ES-I3 (cell line): ENCODE measurements at regions not wholly inside any gene's neighbourhood (a gene's known extent, or its start where the extent isn't known, plus 50 kb on each side); places are given as distances from the start of the nearest gene placed in this dataset.
"Not testable (repeated sequence)": the region's sequence is repeated elsewhere in the genome, so short reads cannot be mapped to it uniquely, and the experiment has no call there.

Experiments
- H3K36me3 ChIP-seq: 2 replicates; pipeline ENCODE4 v1.6.1; 2013; ENCODE audit warnings: mild to moderate bottlenecking, low read length, control low read depth, moderate library complexity; ENCODE audit not compliant: insufficient read depth
- H3K4me1 ChIP-seq: 2 replicates; pipeline ENCODE4 v1.6.1; 2013; ENCODE audit warnings: mild to moderate bottlenecking, control low read depth, low read length; ENCODE audit not compliant: insufficient read depth
- H3K9ac ChIP-seq: 2 replicates; pipeline ENCODE4 v1.6.1; 2013; ENCODE audit warnings: low read depth, mild to moderate bottlenecking, low read length, moderate library complexity
- H3K9me3 ChIP-seq: 2 replicates; pipeline ENCODE4 v1.6.1; 2013; ENCODE audit warnings: mild to moderate bottlenecking, low read length, moderate library complexity; ENCODE audit not compliant: control insufficient read depth, insufficient read depth

GRCh38 chr20:51287628-51288413 lies 254.7 kb downstream of the NFATC2 start:
- Histone ChIP-seq H3K9ac (no peak overlapping the region), H3K36me3 (no peaks in the 10 kb centered on the region), H3K9me3 (no peaks in the 10 kb centered on the region; the same call in 1 of the 2 replicates), H3K4me1 (no peaks in the 10 kb centered on the region)

DNA sequence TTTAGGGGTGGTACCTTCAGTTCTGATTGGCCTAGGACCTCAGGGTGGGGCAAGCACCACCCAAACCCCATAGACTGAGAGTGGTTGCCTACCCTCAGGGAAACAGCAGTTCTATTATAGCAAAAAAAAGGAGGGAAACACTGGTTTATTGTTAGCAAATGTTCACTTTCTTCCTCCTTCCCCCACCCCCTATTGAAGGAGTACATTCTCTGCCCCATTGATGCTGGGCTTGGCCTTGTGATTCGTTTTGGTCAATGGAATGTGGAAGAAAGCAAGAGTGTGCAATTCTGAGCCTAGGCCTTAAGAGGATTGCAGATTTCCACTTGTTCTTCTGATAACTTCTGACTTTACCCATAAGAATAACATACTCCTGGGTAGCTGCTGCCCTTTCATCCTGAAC lies 255.8 kb downstream of the NFATC2 start:
- Histone ChIP-seq H3K9me3 (no peaks in the 10 kb centered on the region; the same call in 1 of the 2 replicates), H3K36me3 (no peaks in the 10 kb centered on the region), H3K9ac (no peak overlapping the region), H3K4me1 (no peaks in the 10 kb centered on the region)

GRCh38 chr20:51285684-51286083 lies 256.8 kb downstream of the NFATC2 start:
- Histone ChIP-seq H3K36me3 (no peaks in the 10 kb centered on the region), H3K9me3 (no peaks in the 10 kb centered on the region; the same call in 1 of the 2 replicates), H3K4me1 (no peaks in the 10 kb centered on the region), H3K9ac (no peak overlapping the region)

DNA sequence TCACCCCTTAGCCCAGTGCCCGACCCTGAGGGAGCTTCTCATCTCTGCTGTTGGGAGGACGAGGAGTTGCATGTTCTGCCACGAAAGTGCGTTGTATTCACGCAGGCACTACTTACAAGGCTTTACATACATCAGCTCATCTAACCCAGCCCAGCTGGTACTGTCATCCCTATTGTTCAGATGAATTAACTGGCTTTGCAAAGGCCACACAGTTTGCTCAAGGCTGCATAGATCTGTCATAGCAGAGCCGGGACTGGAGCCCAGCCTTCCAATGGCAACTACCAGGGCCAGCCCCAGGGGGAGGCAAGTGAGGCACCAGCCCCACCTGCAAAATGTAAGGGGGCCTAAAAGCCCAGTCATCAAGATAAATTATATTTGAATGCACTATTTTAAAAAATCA lies 257.6 kb downstream of the NFATC2 start:
- no peak overlapping the region for H3K9ac ChIP-seq
- H3K4me1 ChIP-seq, result no peaks in the 10 kb centered on the region

GRCh38 chr20:51284176-51284575 lies 258.3 kb downstream of the NFATC2 start:
- no peaks in the 10 kb centered on the region for H3K4me1 ChIP-seq
- H3K36me3 ChIP-seq, result no peaks in the 10 kb centered on the region
- H3K9me3 ChIP-seq, result no peaks in the 10 kb centered on the region; the same call in 1 of the 2 replicates
- H3K9ac ChIP-seq, result no peak overlapping the region

More for the DNA sequence above, 257.6 kb downstream of the NFATC2 start:
- Histone ChIP-seq H3K36me3 (no peaks in the 10 kb centered on the region), H3K9me3 (no peaks in the 10 kb centered on the region; the same call in 1 of the 2 replicates)

DNA sequence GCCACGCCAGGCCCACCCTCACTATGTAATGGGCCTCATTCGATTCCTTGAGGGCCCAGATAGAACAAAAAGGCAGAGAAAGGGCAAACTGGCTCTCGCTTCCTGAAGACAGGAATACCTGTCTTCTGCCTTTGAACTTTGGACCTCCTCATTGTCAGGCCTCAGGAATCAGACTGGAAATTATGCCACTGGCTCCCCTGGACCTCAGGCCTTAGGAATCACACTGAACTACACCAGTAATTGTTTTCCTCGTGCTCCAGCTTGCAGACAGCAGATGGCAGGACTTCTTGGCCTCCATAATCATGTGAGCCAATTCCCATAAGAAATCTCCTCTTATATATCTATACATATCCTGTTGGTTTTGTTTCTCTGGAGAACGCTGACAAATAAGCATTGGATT lies 258.6 kb upstream of the KCNG1 start:
- H3K9me3 ChIP-seq, result no peaks in the 10 kb centered on the region
- H3K4me1 ChIP-seq, result no peaks in the 10 kb centered on the region
- H3K36me3 ChIP-seq, result no peaks in the 10 kb centered on the region; the same call in 1 of the 2 replicates
- no peak overlapping the region for H3K9ac ChIP-seq

- Histone ChIP-seq H3K36me3 (no peaks in the 10 kb centered on the region; the same call in 1 of the 2 replicates), H3K9ac (no peak overlapping the region), H3K4me1 (no peaks in the 10 kb centered on the region), H3K9me3 (no peaks in the 10 kb centered on the region)
These were observed 257.1 kb upstream of the KCNG1 start for GRCh38 chr20:51280047-51280446.

- Histone ChIP-seq H3K9ac (no peak overlapping the region), H3K4me1 (no peaks in the 10 kb centered on the region), H3K9me3 (no peaks in the 10 kb centered on the region), H3K36me3 (no peaks in the 10 kb centered on the region; the same call in 1 of the 2 replicates)
These were observed 255.1 kb upstream of the KCNG1 start for GRCh38 chr20:51277961-51278360.

- Histone ChIP-seq H3K9ac (no peak overlapping the region), H3K4me1 (no peaks in the 10 kb centered on the region), H3K9me3 (no peaks in the 10 kb centered on the region), H3K36me3 (no peaks in the 10 kb centered on the region; the same call in 1 of the 2 replicates)
These were observed 253.4 kb upstream of the KCNG1 start for GRCh38 chr20:51276296-51276695.

- no peaks in the 10 kb centered on the region for H3K4me1 ChIP-seq
- no peaks in the 10 kb centered on the region; the same call in 1 of the 2 replicates for H3K36me3 ChIP-seq
- no peaks in the 10 kb centered on the region for H3K9me3 ChIP-seq
- H3K9ac ChIP-seq, result no peak overlapping the region
These were observed 252.9 kb upstream of the KCNG1 start for GRCh38 chr20:51275826-51276225.

DNA sequence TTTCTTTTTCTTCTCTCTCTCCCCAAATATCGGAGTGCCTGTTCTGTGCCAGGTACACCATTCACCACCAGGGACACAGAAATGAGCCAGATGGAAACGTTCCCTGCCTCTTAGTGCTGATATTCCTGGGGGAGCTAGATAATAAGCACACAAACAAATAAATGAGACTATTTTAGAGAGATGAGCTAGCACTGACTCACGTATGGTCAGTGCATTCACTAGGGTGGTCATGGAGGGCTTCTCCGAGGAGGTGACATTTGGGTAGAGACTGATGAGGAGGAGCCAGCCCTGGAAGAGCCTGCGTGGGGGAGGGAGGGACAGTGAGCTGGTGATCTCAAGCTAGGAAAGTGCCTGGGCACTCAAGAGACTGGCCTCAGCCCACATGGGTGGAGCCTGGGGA lies 252.3 kb upstream of the KCNG1 start:
- no peaks in the 10 kb centered on the region for H3K4me1 ChIP-seq
- no peaks in the 10 kb centered on the region; the same call in 1 of the 2 replicates for H3K36me3 ChIP-seq
- H3K9me3 ChIP-seq, result no peaks in the 10 kb centered on the region; the same call in 1 of the 2 replicates
- H3K9ac ChIP-seq, result no peak overlapping the region

DNA sequence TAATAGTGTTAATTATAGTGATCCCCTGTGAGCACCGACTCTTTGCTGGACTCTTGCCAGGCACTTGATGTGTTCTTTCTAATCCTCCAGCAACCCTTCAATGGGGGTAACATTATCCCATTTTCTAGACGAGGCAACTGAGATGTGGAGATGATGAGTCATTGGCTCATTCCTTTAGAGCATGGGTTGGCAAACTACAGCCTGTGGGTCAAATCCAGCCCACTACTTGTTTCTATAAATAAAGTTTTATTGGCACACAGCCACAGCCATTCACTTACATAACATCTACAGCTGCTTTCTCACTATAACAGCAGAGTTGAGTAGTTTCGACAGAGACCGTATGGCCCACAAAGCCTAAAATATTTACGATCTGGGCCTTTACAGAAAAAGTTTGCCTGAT lies 249.5 kb upstream of the KCNG1 start:
- H3K4me1 ChIP-seq, result no peaks in the 10 kb centered on the region
- no peaks in the 10 kb centered on the region for H3K36me3 ChIP-seq
- H3K9me3 ChIP-seq, result no peaks in the 10 kb centered on the region; the same call in 1 of the 2 replicates
- no peak overlapping the region for H3K9ac ChIP-seq

GRCh38 chr20:51271931-51272330 lies 249.0 kb upstream of the KCNG1 start:
- no peak overlapping the region for H3K9ac ChIP-seq
- no peaks in the 10 kb centered on the region for H3K36me3 ChIP-seq
- no peaks in the 10 kb centered on the region; the same call in 1 of the 2 replicates for H3K9me3 ChIP-seq
- H3K4me1 ChIP-seq, result no peaks in the 10 kb centered on the region

DNA sequence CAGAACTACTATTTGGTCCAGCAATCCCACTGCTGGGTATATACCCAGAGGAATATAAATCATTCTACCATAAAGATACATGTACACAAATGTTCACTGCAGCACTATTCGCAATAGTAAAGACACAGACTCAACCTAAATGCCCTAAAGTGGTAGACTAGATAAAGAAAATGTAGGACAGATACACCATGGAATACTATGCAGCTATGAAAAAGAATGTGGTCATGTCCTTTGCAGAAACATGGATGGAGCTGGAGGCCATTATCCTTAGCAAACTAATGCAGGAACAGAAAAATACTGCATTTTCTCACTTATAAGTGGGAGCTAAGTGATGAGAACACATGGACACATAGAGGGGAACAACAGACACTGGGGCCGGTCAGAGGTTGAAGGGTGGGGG lies 248.4 kb upstream of the KCNG1 start:
- not testable (repeated sequence) for H3K4me1 ChIP-seq, H3K9me3 ChIP-seq

DNA sequence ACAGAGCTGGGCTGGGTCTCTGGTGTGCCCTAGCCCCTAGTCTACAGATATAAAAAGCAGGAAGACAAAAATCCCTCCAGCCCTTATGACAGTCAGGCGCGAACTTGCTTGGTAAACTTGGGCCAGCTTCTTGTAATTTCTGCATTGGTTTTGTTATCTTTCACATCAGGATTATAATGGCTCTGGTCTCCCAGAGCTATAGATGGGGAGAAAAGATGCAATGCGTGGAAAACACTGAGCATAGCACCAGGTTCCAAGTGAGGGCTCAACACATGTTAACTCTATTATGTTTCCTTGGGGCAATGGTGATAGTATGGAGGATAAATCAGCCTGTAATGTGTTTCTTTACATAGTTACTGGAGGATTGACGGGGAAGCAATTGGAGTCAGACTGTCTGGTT lies 246.8 kb upstream of the KCNG1 start:
- Histone ChIP-seq H3K9ac (no peak overlapping the region), H3K4me1 (no peaks in the 10 kb centered on the region), H3K9me3 (no peaks in the 10 kb centered on the region; the same call in 1 of the 2 replicates), H3K36me3 (no peaks in the 10 kb centered on the region)

More for the DNA sequence above, 248.4 kb upstream of the KCNG1 start:
- not testable (repeated sequence) for H3K36me3 ChIP-seq, H3K9ac ChIP-seq
